SK-N-MC (cell line): ENCODE measurements at regions not wholly inside any gene's neighbourhood (a gene's known extent, or its start where the extent isn't known, plus 50 kb on each side); places are given as distances from the start of the nearest gene placed in this dataset.

ENCODE experiments used
- EZH2 ChIP-seq: fragments of 200-600 bp; sonication (generic); IDR thresholded peaks from one replicate; pipeline ENCODE4 v1.6.1; 2017; ENCODE audit warnings: antibody characterized with exemption
- POLR2AphosphoS5 ChIP-seq: IDR thresholded peaks from 2 replicates; pipeline ENCODE4 v1.6.1; 2012; ENCODE audit warnings: mild to moderate bottlenecking, low read depth, low read length, borderline replicate concordance

- no peak for TF ChIP-seq EZH2
- no peak for TF ChIP-seq POLR2AphosphoS5
These were observed 484.9 kb downstream of the SETD4 start for GRCh38 chr21:35575280-35575915.
